ENCODE measurements at regions not wholly inside any gene's neighbourhood (a gene's known extent, or its start where the extent isn't known, plus 50 kb on each side); places are given as distances from the start of the nearest gene placed in this dataset.
"Not testable (repeated sequence)": the region's sequence is repeated elsewhere in the genome, so short reads cannot be mapped to it uniquely, and the experiment has no call there.

- TF ChIP-seq CTCF (IDR thresholded peaks at IDR 0.05; ENCODE audit: insufficient read depth, low read depth, low read length); EZH2 (IDR thresholded peaks at IDR 0.05; ENCODE audit: insufficient read depth, low read length): not testable (repeated sequence)
Measured at GRCh38 chr4:67381406-67381804, 163.9 kb downstream of the CENPC start.

Measured in astrocyte (in vitro differentiated cells and primary cell).